ENCODE measurements at regions not wholly inside any gene's neighbourhood (a gene's known extent, or its start where the extent isn't known, plus 50 kb on each side); places are given as distances from the start of the nearest gene placed in this dataset.
"Not testable (repeated sequence)": the region's sequence is repeated elsewhere in the genome, so short reads cannot be mapped to it uniquely, and the experiment has no call there.

GRCh38 chr15:35206060-35206675 lies 121.1 kb upstream of the NANOGP8 start:
- no peaks in the 10 kb centered on the region for H3K9me3 Mint-ChIP-seq

GRCh38 chr15:35198197-35198596 lies 113.1 kb upstream of the NANOGP8 start:
- H3K4me1 Mint-ChIP-seq = no peaks in the 10 kb centered on the region

More at GRCh38 chr15:35206060-35206675, 121.1 kb upstream of the NANOGP8 start:
- H3K4me1 Mint-ChIP-seq = no peaks in the 10 kb centered on the region
- no peak overlapping the region for H3K4me3 Mint-ChIP-seq
- no peaks in the 10 kb centered on the region for H3K36me3 Mint-ChIP-seq
- no peak overlapping the region for H3K27ac Mint-ChIP-seq
- no peak for ATAC-seq
- H3K27me3 Mint-ChIP-seq = no peaks in the 10 kb centered on the region

DNA sequence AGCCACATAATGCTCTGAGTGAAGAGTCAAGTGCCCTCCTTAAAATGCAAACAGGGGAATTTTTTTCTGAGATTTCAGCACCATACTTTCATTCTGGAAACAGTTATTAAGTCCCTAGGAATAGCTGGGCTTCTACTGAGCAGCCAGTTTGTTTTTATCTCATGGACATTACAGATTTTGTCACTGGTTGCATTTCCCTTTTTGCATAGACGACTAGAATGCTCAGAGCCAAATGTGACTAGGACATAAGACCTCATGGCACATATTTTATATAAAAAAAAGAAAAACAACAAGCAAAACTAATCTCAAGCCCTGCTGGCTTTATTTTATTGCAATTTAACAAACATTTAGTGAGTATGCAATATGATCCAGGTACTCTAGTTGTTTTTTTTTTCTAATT lies 112.7 kb upstream of the NANOGP8 start:
- no peak overlapping the region for H3K27ac Mint-ChIP-seq
- no peaks in the 10 kb centered on the region for H3K9me3 Mint-ChIP-seq
- no peak overlapping the region for H3K4me3 Mint-ChIP-seq
- ATAC-seq = no peak
- H3K4me1 Mint-ChIP-seq = no peaks in the 10 kb centered on the region
- H3K36me3 Mint-ChIP-seq = no peaks in the 10 kb centered on the region
- H3K27me3 Mint-ChIP-seq = no peaks in the 10 kb centered on the region

More at GRCh38 chr15:35198197-35198596, 113.1 kb upstream of the NANOGP8 start:
- Mint-ChIP-seq H3K36me3 (no peaks in the 10 kb centered on the region), H3K4me3 (no peak overlapping the region), H3K27me3 (no peaks in the 10 kb centered on the region), H3K9me3 (no peaks in the 10 kb centered on the region), H3K27ac (no peak overlapping the region)
- ATAC-seq = no peak

DNA sequence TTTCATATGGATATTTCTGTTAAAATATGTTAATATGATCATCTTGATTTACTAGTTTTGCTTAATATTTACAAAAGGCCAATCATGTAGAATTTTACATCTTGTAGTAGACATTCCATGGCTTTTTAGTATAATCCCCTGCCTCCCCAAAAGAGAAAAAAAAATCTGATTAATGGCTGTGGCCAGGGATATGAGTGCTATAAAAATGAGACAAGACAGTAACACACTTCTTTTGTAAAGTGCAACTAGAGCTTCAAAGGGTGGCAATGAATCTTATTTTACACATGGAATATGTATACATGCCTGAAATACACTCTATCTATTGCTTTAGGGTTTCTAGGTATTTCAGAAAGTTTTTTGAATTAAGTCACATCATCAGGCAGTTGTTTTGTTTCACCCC lies 112.2 kb upstream of the NANOGP8 start:
- no peaks in the 10 kb centered on the region for H3K36me3 Mint-ChIP-seq
- no peak overlapping the region for H3K27ac Mint-ChIP-seq
- no peaks in the 10 kb centered on the region for H3K4me1 Mint-ChIP-seq
- H3K27me3 Mint-ChIP-seq = no peaks in the 10 kb centered on the region
- H3K9me3 Mint-ChIP-seq = no peaks in the 10 kb centered on the region
- no peak overlapping the region for H3K4me3 Mint-ChIP-seq
- no peak for ATAC-seq

GRCh38 chr15:35196273-35196672 lies 111.2 kb upstream of the NANOGP8 start:
- Mint-ChIP-seq H3K4me1 (no peaks in the 10 kb centered on the region), H3K9me3 (peaks cover 6% of the 10 kb centered on the region)

DNA sequence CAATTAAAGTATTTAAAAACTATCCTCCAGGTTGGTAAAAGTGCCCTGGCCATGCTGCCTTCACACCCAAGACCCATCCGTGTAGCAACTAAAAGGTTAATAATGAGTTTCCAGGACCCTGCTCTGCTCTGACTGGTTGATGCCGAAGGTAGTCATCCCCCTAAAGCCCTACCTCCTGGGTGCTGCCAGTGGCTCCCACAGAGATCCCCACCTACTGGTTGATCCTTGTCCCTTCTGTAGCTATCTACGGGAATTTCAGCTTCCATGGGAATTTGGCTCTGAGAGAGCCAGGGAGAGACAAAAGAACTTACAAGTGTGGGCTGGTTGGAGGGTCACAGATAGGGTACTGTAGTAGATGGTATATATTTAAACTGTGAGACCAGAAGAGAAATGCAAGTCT lies 110.6 kb upstream of the NANOGP8 start:
- Mint-ChIP-seq H3K4me1 (no peaks in the 10 kb centered on the region), H3K4me3 (no peak overlapping the region), H3K27ac (no peak overlapping the region), H3K36me3 (peaks cover 8% of the 10 kb centered on the region), H3K9me3 (peaks cover 6% of the 10 kb centered on the region), H3K27me3 (no peaks in the 10 kb centered on the region)
- no peak for ATAC-seq

More at GRCh38 chr15:35196273-35196672, 111.2 kb upstream of the NANOGP8 start:
- Mint-ChIP-seq H3K4me3 (no peak overlapping the region), H3K27me3 (no peaks in the 10 kb centered on the region), H3K36me3 (peaks cover 7% of the 10 kb centered on the region), H3K27ac (no peak overlapping the region)
- no peak for ATAC-seq

DNA sequence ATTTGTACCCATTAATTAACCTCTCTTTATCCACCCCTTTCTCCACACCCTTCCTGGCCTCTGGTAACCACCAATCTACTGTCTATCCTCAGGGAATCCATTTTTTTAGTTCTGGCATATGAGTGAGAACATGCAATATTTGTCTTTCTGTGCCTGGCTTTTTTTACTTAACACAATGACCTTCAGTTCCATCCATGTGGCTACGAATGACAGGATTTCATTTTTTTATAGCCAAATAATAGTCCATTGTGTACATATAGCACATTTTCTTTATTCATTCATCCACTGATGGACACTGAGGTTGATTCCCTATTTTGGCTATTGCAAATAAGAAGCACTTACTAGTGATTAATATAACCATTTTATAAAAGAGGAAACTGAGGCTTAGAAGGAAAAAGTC lies 109.9 kb upstream of the NANOGP8 start:
- H3K4me1 Mint-ChIP-seq = no peaks in the 10 kb centered on the region
- no peaks in the 10 kb centered on the region for H3K27me3 Mint-ChIP-seq
- H3K9me3 Mint-ChIP-seq = peaks cover 10% of the 10 kb centered on the region
- no peak overlapping the region for H3K4me3 Mint-ChIP-seq
- ATAC-seq = no peak
- no peak overlapping the region for H3K27ac Mint-ChIP-seq
- peaks cover 11% of the 10 kb centered on the region for H3K36me3 Mint-ChIP-seq

DNA sequence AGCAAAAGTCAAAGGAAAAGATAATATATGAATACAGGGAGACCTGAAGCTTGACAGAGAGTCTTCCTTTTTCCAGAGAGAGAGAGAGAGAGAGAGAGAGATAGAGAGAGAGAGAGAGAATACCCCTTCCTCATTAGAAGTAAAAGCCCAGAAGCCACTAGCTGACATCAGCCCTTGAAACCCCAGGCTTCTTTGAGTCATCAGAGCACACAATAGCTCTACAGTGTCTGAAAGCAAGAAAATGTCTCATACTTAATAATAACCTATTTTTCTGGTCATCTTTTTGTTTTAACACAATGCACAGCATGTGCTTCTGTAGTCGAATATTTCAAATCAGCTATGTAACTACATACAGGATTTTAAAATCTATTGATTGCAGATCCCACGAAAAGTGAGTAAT lies 109.2 kb upstream of the NANOGP8 start:
- ATAC-seq = no peak
- H3K4me3 Mint-ChIP-seq = no peak overlapping the region
- no peak overlapping the region for H3K27ac Mint-ChIP-seq
- no peaks in the 10 kb centered on the region for H3K4me1 Mint-ChIP-seq
- no peaks in the 10 kb centered on the region for H3K27me3 Mint-ChIP-seq
- peaks cover 17% of the 10 kb centered on the region for H3K36me3 Mint-ChIP-seq
- H3K9me3 Mint-ChIP-seq = peaks cover 12% of the 10 kb centered on the region

DNA sequence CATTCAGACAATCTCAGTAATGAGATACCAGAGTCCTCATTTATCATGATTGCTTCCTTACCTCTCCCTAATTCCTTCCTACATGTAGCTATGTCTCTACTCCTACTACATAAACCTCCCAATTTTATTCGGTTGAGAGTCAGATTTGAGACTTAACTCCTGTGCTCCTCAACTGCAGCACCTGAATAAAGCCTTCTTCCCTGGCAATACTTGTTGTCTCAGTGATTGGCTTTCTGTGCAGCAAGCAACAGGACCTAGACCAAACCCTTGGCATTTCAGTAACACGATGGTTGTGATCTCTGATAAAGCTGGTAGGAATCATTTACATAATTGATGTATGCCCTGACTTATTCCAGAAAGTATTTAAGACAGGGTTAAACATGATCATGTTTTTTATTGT lies 106.7 kb upstream of the NANOGP8 start:
- no peak for ATAC-seq
- Mint-ChIP-seq H3K9me3 (peaks cover 12% of the 10 kb centered on the region), H3K27me3 (no peaks in the 10 kb centered on the region), H3K27ac (no peak overlapping the region), H3K36me3 (peaks cover 17% of the 10 kb centered on the region), H3K4me1 (no peaks in the 10 kb centered on the region), H3K4me3 (no peak overlapping the region)

DNA sequence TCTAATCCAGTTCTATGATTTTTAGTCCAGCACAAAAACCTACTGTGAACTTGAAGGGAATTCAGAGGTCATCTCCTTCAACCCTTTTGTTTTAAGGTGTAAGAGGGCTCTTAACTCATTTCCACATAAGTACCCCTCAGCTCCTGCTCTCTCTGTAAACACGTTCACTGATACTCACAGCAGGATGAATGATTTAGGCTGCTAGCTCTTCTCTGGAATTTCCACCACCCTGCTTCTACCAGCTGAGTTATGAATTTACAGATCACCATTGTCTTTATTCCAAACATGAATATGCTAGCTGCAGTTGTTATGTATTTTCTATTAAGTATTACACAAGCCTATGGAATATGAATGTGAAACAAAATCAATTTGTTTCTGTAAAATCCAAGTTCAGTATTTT lies 101.3 kb upstream of the NANOGP8 start:
- Mint-ChIP-seq H3K9me3 (peaks cover 7% of the 10 kb centered on the region), H3K36me3 (peaks cover 11% of the 10 kb centered on the region), H3K27me3 (no peaks in the 10 kb centered on the region), H3K4me1 (no peaks in the 10 kb centered on the region), H3K27ac (no peak overlapping the region), H3K4me3 (no peak overlapping the region)
- ATAC-seq = no peak

- H3K4me1 Mint-ChIP-seq = no peaks in the 10 kb centered on the region
- H3K27me3 Mint-ChIP-seq = no peaks in the 10 kb centered on the region
- ATAC-seq = no peak
- H3K9me3 Mint-ChIP-seq = no peaks in the 10 kb centered on the region
- H3K36me3 Mint-ChIP-seq = peaks cover 3% of the 10 kb centered on the region
- H3K4me3 Mint-ChIP-seq = no peak overlapping the region
- H3K27ac Mint-ChIP-seq = no peak overlapping the region
Measured at GRCh38 chr15:35184646-35185045, 99.6 kb upstream of the NANOGP8 start.

DNA sequence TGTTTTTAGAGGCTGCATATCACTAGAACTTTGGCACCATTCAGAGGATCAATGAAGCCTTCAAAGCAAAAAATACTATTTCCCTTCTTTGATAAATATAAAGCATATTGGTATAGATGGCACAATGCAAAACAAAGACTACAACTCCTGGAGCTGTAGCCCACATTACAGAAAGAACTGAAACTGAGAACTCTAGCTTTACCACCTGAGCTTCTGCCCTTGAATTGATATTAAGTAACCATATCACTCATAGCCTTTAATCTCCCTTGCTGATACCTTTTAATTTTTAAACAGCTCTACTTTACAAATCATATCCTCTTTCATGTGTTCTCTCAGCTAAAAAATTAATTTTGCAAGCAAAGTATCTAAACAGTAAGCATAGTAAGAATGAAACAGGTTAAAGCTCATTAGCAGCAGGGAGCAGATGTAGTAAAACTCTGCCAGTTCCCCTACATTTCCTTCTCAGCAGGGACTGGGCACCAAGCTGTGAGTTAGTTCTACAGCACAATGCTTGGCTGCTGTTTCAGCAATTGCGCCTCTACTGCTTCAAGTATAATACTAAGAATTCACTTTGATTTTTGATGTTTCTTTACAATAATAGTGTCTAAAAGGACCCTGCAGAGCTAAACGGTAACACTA lies 97.9 kb upstream of the NANOGP8 start:
- Mint-ChIP-seq H3K4me3 (no peak overlapping the region), H3K4me1 (no peaks in the 10 kb centered on the region), H3K27ac (no peak overlapping the region), H3K27me3 (no peaks in the 10 kb centered on the region), H3K36me3 (no peaks in the 10 kb centered on the region), H3K9me3 (no peaks in the 10 kb centered on the region)
- ATAC-seq = peak; percentile 34

DNA sequence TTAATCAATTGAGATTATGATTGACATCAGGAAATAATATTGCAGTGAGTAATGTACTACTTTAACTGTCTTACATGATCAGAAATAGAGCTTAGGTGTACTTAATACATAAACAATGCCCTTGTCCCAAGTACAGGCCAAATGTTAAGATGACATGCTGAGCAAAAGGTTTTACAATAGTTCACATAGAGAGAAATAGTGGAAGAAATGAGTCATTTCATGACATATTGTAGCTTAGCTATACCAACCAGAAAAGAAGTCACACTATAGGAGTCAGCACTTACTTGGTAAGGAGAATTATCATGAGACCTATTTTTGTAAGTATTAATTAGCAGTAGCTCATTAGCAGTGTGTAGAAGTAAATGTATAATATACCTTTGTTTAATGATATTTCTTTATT lies 96.4 kb upstream of the NANOGP8 start:
- no peaks in the 10 kb centered on the region for H3K9me3 Mint-ChIP-seq
- H3K36me3 Mint-ChIP-seq = no peaks in the 10 kb centered on the region
- H3K4me1 Mint-ChIP-seq = no peaks in the 10 kb centered on the region
- H3K27me3 Mint-ChIP-seq = no peaks in the 10 kb centered on the region
- no peak overlapping the region for H3K4me3 Mint-ChIP-seq
- ATAC-seq = peak; percentile 34
- H3K27ac Mint-ChIP-seq = no peak overlapping the region

- no peaks in the 10 kb centered on the region for H3K4me1 Mint-ChIP-seq
- no peaks in the 10 kb centered on the region for H3K27me3 Mint-ChIP-seq
- H3K4me3 Mint-ChIP-seq = no peak overlapping the region
- no peaks in the 10 kb centered on the region for H3K9me3 Mint-ChIP-seq
- H3K36me3 Mint-ChIP-seq = no peaks in the 10 kb centered on the region
- no peak for ATAC-seq
- H3K27ac Mint-ChIP-seq = no peak overlapping the region
Measured at GRCh38 chr15:35179739-35180138, 94.6 kb upstream of the NANOGP8 start.

DNA sequence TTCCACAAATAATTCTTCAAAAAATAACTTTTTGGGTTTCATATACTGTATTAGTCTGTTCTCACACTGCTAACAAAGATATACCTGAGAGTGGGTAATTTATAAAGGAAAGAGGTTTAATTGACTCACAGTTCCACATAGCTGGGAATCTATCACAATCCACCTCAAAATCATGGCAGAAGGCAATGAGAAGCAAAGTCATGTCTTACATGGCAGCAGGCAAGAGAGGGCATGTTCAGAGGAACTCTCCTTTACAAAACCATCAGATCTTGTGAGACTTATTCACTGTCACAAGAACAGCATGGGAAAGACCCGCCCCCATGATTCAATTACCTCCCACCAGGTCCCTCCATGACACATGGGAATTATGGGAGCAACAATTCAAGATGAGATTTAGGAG lies 93.1 kb upstream of the NANOGP8 start:
- not testable (repeated sequence) for H3K4me3 Mint-ChIP-seq, H3K27ac Mint-ChIP-seq, H3K36me3 Mint-ChIP-seq

GRCh38 chr15:35174948-35175347 lies 89.9 kb upstream of the NANOGP8 start:
- no peaks in the 10 kb centered on the region for H3K9me3 Mint-ChIP-seq
- ATAC-seq = no peak
- no peaks in the 10 kb centered on the region for H3K36me3 Mint-ChIP-seq

More for the DNA sequence above, 93.1 kb upstream of the NANOGP8 start:
- not testable (repeated sequence) for H3K27me3 Mint-ChIP-seq, H3K9me3 Mint-ChIP-seq, ATAC-seq, H3K4me1 Mint-ChIP-seq

More at GRCh38 chr15:35174948-35175347, 89.9 kb upstream of the NANOGP8 start:
- Mint-ChIP-seq H3K27ac (no peak overlapping the region), H3K27me3 (no peaks in the 10 kb centered on the region), H3K4me3 (no peak overlapping the region), H3K4me1 (no peaks in the 10 kb centered on the region)

Data from stimulated activated memory B cell treated with anti-CD40 and anti-IgM and Interleukin-4, amounts not matched to agents 10 μg/mL and 1 μg/mL and 100 μg/mL, for 72 hours (primary cell).